Tibial artery (tissue), 4 donors: ENCODE measurements at regions not wholly inside any gene's neighbourhood (a gene's known extent, or its start where the extent isn't known, plus 50 kb on each side); places are given as distances from the start of the nearest gene placed in this dataset.

Source experiments
- DNase-seq, 2 donors: peaks; one replicate each; pipeline ENCODE4 v3.0.0-alpha.2; 2019
- H3K27ac ChIP-seq, 2 donors: fragments of 200-600 bp; sonication (generic) in 1 of 2; 1 replicate in 1 of 2; 2 replicates in 1 of 2; pipeline ENCODE4 v1.5.1; 2018 to 2019; ENCODE audit warnings: mild to moderate bottlenecking in 1 of 2
- H3K27me3 ChIP-seq, 2 donors: fragments of 200-600 bp; sonication (generic) in 1 of 2; one replicate each; pipeline versions ENCODE4 v1.5.1 to v1.6.0; 2016 to 2019
- H3K36me3 ChIP-seq, 3 donors: fragments of 200-600 bp; sonication (generic) in 2 of 3; one replicate each; pipeline ENCODE4 v1.5.1; 2016 to 2019; ENCODE audit warnings: mild to moderate bottlenecking in 2 of 3
- H3K4me1 ChIP-seq, 4 donors: fragments of 200-600 bp; sonication (generic) in 2 of 4; 1 replicate in 3 of 4; 2 replicates in 1 of 4; pipeline ENCODE4 v1.5.1; 2016 to 2019
- H3K4me3 ChIP-seq, 2 donors: fragments of 200-600 bp; sonication (generic) in 1 of 2; 1 replicate in 1 of 2; 2 replicates in 1 of 2; pipeline ENCODE4 v1.5.1; 2018 to 2019; ENCODE audit warnings: mild to moderate bottlenecking in 2 of 2
- H3K9me3 ChIP-seq, 3 donors: fragments of 200-600 bp; sonication (generic) in 1 of 3; one replicate each; pipeline ENCODE4 v1.5.1; 2016 to 2019
- intact Hi-C: fragments of 100-400 bp; cut with DNase I; formaldehyde crosslinking; loops from one replicate; pipeline ENCODE4 v1.15.0; 2023; ENCODE audit warnings: low total_unique reads
- TF ChIP-seq, protein P1 (sequence below), 2 experiments: fragments of 200-600 bp in 1 of 2; fragments of 450-650 bp in 1 of 2; IDR thresholded peaks; one replicate each; pipeline ENCODE4 v1.5.1; 2017 to 2019; ENCODE audit warnings: antibody characterized with exemption in 2 of 2, mild to moderate bottlenecking in 1 of 2, moderate library complexity in 1 of 2

DNA sequence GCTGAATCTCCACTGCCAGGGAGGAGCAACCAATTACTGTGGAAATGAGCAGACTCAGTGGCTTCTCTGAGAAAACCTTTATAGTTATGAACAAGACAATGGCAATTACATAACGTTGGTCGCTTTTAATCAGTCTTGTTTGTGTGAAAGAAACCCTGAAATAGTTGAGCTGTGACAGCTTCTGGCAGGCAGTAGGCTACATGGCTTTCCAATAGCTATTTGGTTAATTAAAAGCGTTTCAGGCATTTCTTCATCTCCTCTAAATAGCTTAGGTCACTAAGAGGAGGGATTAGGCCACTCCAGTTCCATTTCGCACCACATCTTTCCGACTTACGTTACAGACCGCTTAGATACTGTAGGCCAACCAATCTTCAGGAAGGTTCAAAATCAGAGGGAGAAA is 794.4 kb upstream of the ID2 start:
- Histone ChIP-seq H3K36me3 (no peaks in the 10 kb centered on the region), H3K4me1 (no peaks in the 10 kb centered on the region), H3K27ac (no peak overlapping the region), H3K4me3 (no peak overlapping the region), H3K9me3 (no peaks in the 10 kb centered on the region), H3K27me3 (no peaks in the 10 kb centered on the region)
- DNase-seq, result no peak
- intact Hi-C loops, result no loop called here
- TF ChIP-seq, protein P1, sequence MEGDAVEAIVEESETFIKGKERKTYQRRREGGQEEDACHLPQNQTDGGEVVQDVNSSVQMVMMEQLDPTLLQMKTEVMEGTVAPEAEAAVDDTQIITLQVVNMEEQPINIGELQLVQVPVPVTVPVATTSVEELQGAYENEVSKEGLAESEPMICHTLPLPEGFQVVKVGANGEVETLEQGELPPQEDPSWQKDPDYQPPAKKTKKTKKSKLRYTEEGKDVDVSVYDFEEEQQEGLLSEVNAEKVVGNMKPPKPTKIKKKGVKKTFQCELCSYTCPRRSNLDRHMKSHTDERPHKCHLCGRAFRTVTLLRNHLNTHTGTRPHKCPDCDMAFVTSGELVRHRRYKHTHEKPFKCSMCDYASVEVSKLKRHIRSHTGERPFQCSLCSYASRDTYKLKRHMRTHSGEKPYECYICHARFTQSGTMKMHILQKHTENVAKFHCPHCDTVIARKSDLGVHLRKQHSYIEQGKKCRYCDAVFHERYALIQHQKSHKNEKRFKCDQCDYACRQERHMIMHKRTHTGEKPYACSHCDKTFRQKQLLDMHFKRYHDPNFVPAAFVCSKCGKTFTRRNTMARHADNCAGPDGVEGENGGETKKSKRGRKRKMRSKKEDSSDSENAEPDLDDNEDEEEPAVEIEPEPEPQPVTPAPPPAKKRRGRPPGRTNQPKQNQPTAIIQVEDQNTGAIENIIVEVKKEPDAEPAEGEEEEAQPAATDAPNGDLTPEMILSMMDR (IDR thresholded peaks at IDR 0.05), result no peak

- intact Hi-C loops, result no loop called here
Measured at GRCh38 chr2:7888876-7889275, 793.0 kb upstream of the ID2 start.

GRCh38 chr2:7891312-7891711 is 790.5 kb upstream of the ID2 start:
- TF ChIP-seq, protein P1 (IDR thresholded peaks at IDR 0.05), result no peak
- Histone ChIP-seq H3K9me3 (no peaks in the 10 kb centered on the region), H3K27ac (no peak overlapping the region), H3K4me3 (no peak overlapping the region), H3K36me3 (no peaks in the 10 kb centered on the region), H3K27me3 (no peaks in the 10 kb centered on the region), H3K4me1 (no peaks in the 10 kb centered on the region)
- intact Hi-C loops, result no loop called here
- no peak for DNase-seq

More at GRCh38 chr2:7888876-7889275, 793.0 kb upstream of the ID2 start:
- no peak overlapping the region for H3K27ac ChIP-seq
- DNase-seq, result no peak
- no peaks in the 10 kb centered on the region for H3K9me3 ChIP-seq
- H3K36me3 ChIP-seq, result no peaks in the 10 kb centered on the region
- no peak overlapping the region for H3K4me3 ChIP-seq
- no peaks in the 10 kb centered on the region for H3K4me1 ChIP-seq
- no peaks in the 10 kb centered on the region for H3K27me3 ChIP-seq
- TF ChIP-seq, protein P1 (IDR thresholded peaks at IDR 0.05), result no peak

GRCh38 chr2:7895289-7895688 is 786.6 kb upstream of the ID2 start:
- TF ChIP-seq, protein P1 (IDR thresholded peaks at IDR 0.05), result no peak
- no peak overlapping the region for H3K27ac ChIP-seq
- H3K4me3 ChIP-seq, result no peak overlapping the region
- H3K9me3 ChIP-seq, result no peaks in the 10 kb centered on the region
- no peak for DNase-seq
- no peaks in the 10 kb centered on the region for H3K27me3 ChIP-seq
- intact Hi-C loops, result no loop called here
- H3K36me3 ChIP-seq, result no peaks in the 10 kb centered on the region
- no peaks in the 10 kb centered on the region for H3K4me1 ChIP-seq

DNA sequence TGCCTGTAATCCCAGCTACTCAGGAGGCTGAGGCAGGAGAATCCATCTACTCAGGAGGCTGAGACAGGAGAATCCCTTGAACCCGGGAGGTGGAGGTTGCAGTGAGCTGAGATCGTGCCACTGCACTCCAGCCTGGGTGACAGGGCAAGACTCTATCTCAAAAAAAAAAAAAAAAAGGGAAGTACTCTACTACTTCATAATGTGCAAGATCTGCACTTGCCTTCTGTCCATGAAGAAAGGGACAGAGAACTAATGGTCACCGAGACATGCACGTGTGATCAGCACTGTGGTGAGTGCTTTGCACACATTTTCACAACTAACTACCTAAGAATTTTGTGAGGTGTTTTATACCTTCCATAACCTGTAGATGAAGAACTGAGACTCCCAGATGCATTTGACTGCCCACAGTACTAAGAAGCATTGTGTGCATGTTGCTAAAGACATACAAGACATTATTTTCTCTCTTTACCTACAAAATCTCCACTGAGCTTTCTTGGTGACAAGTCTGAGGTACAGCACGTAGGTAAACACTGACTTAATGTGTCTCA is 784.8 kb upstream of the ID2 start:
- H3K9me3 ChIP-seq, result no peaks in the 10 kb centered on the region
- H3K4me3 ChIP-seq, result no peak overlapping the region
- no peak overlapping the region for H3K27ac ChIP-seq
- intact Hi-C loops, result no loop called here
- TF ChIP-seq, protein P1 (IDR thresholded peaks at IDR 0.05), result no peak
- DNase-seq, result no peak
- no peaks in the 10 kb centered on the region for H3K27me3 ChIP-seq
- no peaks in the 10 kb centered on the region for H3K36me3 ChIP-seq
- no peaks in the 10 kb centered on the region for H3K4me1 ChIP-seq

DNA sequence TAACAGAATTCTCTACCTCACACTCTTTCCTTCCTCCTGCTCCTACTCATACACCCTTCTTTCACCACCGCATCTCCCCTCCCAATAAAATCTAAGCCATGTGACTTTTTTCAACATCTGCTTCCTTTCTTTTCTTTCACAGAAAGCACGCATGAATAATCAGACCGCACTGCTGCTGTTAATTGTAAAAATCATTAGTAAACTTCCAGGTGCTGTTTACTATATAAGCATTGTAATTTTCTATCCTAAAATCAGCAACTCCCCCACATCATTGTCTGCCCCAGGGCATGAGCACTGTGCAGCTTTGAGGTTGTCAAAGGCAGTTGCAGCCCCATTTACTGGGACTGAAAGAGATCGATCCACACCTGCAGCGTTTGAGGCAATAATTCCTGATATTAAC is 782.6 kb upstream of the ID2 start:
- intact Hi-C loops, result no loop called here

More for the DNA sequence above, 782.6 kb upstream of the ID2 start:
- DNase-seq, result no peak
- Histone ChIP-seq H3K4me3 (no peak overlapping the region), H3K4me1 (no peaks in the 10 kb centered on the region), H3K27ac (no peak overlapping the region), H3K27me3 (no peaks in the 10 kb centered on the region), H3K36me3 (no peaks in the 10 kb centered on the region), H3K9me3 (no peaks in the 10 kb centered on the region)
- TF ChIP-seq, protein P1 (IDR thresholded peaks at IDR 0.05), result no peak
